HEK293T (cell line): ENCODE measurements at regions not wholly inside any gene's neighbourhood (a gene's known extent, or its start where the extent isn't known, plus 50 kb on each side); places are given as distances from the start of the nearest gene placed in this dataset.

Source experiments
- CTCF ChIA-PET: fragments of 350-600 bp; formaldehyde crosslinking; extraction: SDS; loops from one replicate; lab custom pipeline; 2021; ENCODE audit warnings: antibody characterized with exemption, inconsistent platforms; lab: Yijun Ruan, JAX
- POLR2A ChIA-PET: fragments of 350-600 bp; formaldehyde crosslinking; extraction: SDS; loops from one replicate; lab custom pipeline; 2020; ENCODE audit warnings: antibody characterized with exemption, inconsistent platforms; lab: Yijun Ruan, JAX
- DNase-seq: peaks from one replicate; pipeline ENCODE4 v3.0.0; 2012; ENCODE audit warnings: mixed read lengths; ENCODE audit errors: extremely low spot score
- ARNT ChIP-seq: fragments of 450-650 bp; IDR thresholded peaks from 2 replicates; pipeline ENCODE4 v1.6.1; 2017; ENCODE audit warnings: mild to moderate bottlenecking
- BHLHE40 ChIP-seq: fragments of 450-650 bp; IDR thresholded peaks from 2 replicates; pipeline ENCODE4 v1.6.1; 2016; ENCODE audit warnings: mild to moderate bottlenecking, moderate library complexity, borderline replicate concordance
- CTBP1 ChIP-seq: fragments of 450-650 bp; IDR thresholded peaks from 2 replicates; pipeline ENCODE4 v1.6.1; 2016; ENCODE audit warnings: borderline replicate concordance
- ELF4 ChIP-seq: fragments of 450-650 bp; IDR thresholded peaks from 2 replicates; pipeline ENCODE4 v1.6.1; 2017; ENCODE audit warnings: antibody characterized with exemption
- FOXA1 ChIP-seq: fragments of 450-650 bp; IDR thresholded peaks from 2 replicates; pipeline ENCODE4 v1.6.1; 2016; ENCODE audit warnings: mild to moderate bottlenecking
- FOXK2 ChIP-seq: fragments of 450-650 bp; IDR thresholded peaks from 2 replicates; pipeline ENCODE4 v1.6.1; 2016; ENCODE audit warnings: mild to moderate bottlenecking
- FOXM1 ChIP-seq: fragments of 450-650 bp; IDR thresholded peaks from 2 replicates; pipeline ENCODE4 v1.6.1; 2017; ENCODE audit warnings: mild to moderate bottlenecking, borderline replicate concordance
- HDGF ChIP-seq: fragments of 450-650 bp; IDR thresholded peaks from 2 replicates; pipeline ENCODE4 v1.6.1; 2017; ENCODE audit warnings: antibody characterized with exemption, borderline replicate concordance
- L3MBTL2 ChIP-seq: fragments of 450-650 bp; conservative IDR thresholded peaks from 2 replicates; pipeline ENCODE4 v1.6.1; 2016; ENCODE audit warnings: mild to moderate bottlenecking
- LEF1 ChIP-seq: fragments of 450-650 bp; IDR thresholded peaks from 2 replicates; pipeline ENCODE4 v1.6.1; 2017; ENCODE audit warnings: mild to moderate bottlenecking, borderline replicate concordance
- NFRKB ChIP-seq: fragments of 450-650 bp; IDR thresholded peaks from 2 replicates; pipeline ENCODE4 v1.6.1; 2016; ENCODE audit warnings: mild to moderate bottlenecking, moderate library complexity
- PKNOX1 ChIP-seq: fragments of 450-650 bp; IDR thresholded peaks from 2 replicates; pipeline ENCODE4 v1.6.1; 2016
- SP1 ChIP-seq: fragments of 450-650 bp; IDR thresholded peaks from 2 replicates; pipeline ENCODE4 v1.6.1; 2017
- SUZ12 ChIP-seq: fragments of 450-650 bp; IDR thresholded peaks from 2 replicates; pipeline ENCODE4 v1.6.1; 2016; ENCODE audit warnings: mild to moderate bottlenecking
- TARDBP ChIP-seq: fragments of 450-650 bp; IDR thresholded peaks from 2 replicates; pipeline ENCODE4 v1.6.1; 2016
- ZNF384 ChIP-seq: fragments of 450-650 bp; IDR thresholded peaks from 2 replicates; pipeline ENCODE4 v1.6.1; 2016

- ChIA-PET CTCF (no interaction called here), POLR2A (no interaction called here)
- TF ChIP-seq PKNOX1 (no peak), SP1 (no peak), LEF1 (no peak), L3MBTL2 (no peak), FOXK2 (no peak), ARNT (no peak), NFRKB (no peak), HDGF (no peak), ELF4 (no peak), CTBP1 (no peak), SUZ12 (no peak), BHLHE40 (no peak), FOXA1 (no peak), FOXM1 (no peak), ZNF384 (no peak), TARDBP (no peak)
- DNase-seq: no peak
Measured at GRCh38 chr4:38610521-38610920, 53.5 kb upstream of the KLF3 start.

- no peak for DNase-seq
- POLR2A ChIA-PET: no interaction called here
- no peak for TF ChIP-seq PKNOX1
- no peak for TF ChIP-seq HDGF
- TF ChIP-seq L3MBTL2: no peak
- no peak for TF ChIP-seq ARNT
- no peak for TF ChIP-seq ZNF384
- TF ChIP-seq SUZ12: no peak
- no peak for TF ChIP-seq LEF1
- no peak for TF ChIP-seq ELF4
- TF ChIP-seq TARDBP: no peak
- TF ChIP-seq CTBP1: no peak
- TF ChIP-seq FOXA1: no peak
- TF ChIP-seq SP1: no peak
- TF ChIP-seq FOXK2: no peak
- TF ChIP-seq BHLHE40: no peak
- no peak for TF ChIP-seq FOXM1
- no peak for TF ChIP-seq NFRKB
Measured at GRCh38 chr4:38610966-38611431, 53.0 kb upstream of the KLF3 start.

GRCh38 chr4:38611676-38612075 is 52.3 kb upstream of the KLF3 start:
- DNase-seq: no peak
- TF ChIP-seq HDGF (no peak), SUZ12 (no peak), ZNF384 (no peak), BHLHE40 (no peak), SP1 (no peak), L3MBTL2 (no peak), PKNOX1 (no peak), LEF1 (no peak), FOXA1 (no peak), FOXK2 (no peak), CTBP1 (no peak), ELF4 (no peak), FOXM1 (no peak), NFRKB (no peak), ARNT (no peak)
- ChIA-PET POLR2A (no interaction called here), CTCF (no interaction called here)

More at GRCh38 chr4:38610966-38611431, 53.0 kb upstream of the KLF3 start:
- CTCF ChIA-PET: no interaction called here

DNA sequence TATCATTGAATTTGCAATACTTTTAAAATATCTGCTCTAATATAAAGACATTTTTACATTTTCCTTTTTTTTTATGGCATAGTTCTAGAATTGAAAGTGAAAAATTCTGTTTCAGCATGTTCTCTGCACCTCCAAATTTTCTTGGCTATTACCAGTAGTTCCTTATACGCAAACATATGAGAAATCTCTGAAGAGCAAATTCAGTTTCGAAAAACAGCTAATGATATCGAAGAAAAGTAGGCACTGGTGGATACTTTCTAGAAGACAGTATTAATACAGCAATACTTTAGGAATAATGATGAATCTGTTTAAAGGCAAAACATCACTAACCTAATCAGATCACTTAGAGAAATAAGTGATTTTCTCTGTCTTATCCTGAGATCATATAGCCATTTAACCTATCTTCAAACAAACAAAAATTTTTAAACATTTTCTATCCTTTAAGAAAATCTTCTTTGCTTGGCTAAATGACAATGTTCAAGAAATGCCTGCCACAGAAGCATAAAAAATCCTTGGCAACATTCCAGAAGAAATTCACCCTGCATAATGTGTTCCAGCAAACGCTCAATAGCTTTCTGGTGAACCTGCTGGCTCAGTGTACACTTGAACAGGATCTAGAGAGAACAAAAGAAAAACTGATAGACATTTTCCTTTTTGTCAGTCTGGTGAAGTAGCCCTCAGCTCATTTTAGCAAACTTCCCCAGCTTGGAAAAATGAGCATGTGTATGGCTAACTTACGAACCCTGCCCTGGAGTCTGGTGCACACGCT is 51.2 kb upstream of the KLF3 start:
- POLR2A ChIA-PET: no interaction called here
- TF ChIP-seq SUZ12 (no peak), FOXK2 (no peak), BHLHE40 (no peak), ELF4 (no peak), LEF1 (no peak), FOXM1 (no peak), HDGF (no peak), TARDBP (no peak), ZNF384 (no peak), PKNOX1 (no peak), L3MBTL2 (no peak), NFRKB (no peak), ARNT (no peak), CTBP1 (no peak), FOXA1 (no peak), SP1 (no peak)
- CTCF ChIA-PET: no interaction called here
- DNase-seq: peak; percentile 7
